HG02943 (cell line): ENCODE measurements at regions not wholly inside any gene's neighbourhood (a gene's known extent, or its start where the extent isn't known, plus 50 kb on each side); places are given as distances from the start of the nearest gene placed in this dataset.

Experiments
- ATAC-seq: cut with Tn5 transposase; IDR thresholded peaks from one replicate; pipeline ENCODE4 v1.9.1; 2021; ENCODE audit warnings: mild to moderate bottlenecking, low read depth, moderate library complexity; ENCODE audit not compliant: unreplicated experiment

DNA sequence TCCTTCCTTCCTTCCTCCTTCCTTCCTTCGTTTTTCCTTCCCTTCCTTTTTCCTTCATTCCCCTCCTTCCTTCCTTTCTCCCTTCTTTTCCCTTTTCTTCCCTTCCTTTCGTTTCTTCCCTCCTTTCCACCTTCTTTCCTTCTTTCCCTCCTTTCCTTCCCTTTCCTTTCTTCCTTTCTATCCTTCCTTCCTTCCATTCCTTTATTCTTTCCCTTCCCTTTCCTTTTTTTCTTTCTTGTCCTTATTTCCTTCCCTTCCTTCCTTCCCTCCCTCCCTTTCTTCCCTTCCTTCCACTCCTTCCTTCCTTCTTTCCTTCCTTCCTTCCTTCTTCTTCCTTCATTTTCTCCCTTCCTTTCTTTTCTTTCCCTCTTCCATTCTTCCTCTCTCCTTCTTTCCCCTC lies 394.6 kb downstream of the GABRB3 start:
- no peak for ATAC-seq

DNA sequence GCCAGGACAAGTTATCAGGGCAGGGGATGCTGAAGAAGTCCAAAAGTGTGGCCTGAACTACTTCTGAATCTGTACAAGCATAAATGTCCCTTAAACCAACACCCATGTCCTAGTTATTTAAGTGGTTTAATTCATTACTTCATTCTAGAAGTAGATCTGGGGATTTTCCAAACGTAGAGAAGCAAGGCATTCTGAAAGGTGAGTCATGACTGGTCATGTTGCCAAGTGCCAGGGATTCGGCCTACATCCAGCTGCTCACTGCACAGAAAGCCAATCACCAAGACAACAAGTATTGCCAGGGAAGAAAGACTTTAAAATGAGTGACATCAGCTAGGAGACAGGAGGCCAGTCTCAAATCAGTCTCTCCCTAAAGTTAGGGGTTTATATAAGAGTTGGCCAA lies 396.6 kb downstream of the GABRB3 start:
- no peak for ATAC-seq

DNA sequence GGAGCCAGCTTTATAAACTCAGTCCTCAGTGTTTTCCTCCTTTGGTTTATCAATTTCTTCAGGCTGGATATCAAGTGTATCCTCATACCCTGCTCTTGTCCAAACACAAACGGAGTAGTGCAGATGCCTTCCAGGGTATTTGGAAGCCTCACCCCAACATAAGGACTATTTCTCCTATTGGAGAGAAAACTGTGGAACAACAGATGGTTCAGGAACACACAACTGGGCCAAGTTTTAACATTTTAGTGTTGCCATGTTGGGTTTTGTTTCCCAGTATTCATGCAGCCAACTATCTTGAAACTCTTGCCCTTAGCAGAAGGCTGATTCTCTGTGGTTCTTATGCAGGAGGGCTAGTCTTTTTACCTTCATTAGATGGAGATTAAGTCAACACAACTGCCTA lies 398.1 kb downstream of the GABRB3 start:
- ATAC-seq, result no peak

DNA sequence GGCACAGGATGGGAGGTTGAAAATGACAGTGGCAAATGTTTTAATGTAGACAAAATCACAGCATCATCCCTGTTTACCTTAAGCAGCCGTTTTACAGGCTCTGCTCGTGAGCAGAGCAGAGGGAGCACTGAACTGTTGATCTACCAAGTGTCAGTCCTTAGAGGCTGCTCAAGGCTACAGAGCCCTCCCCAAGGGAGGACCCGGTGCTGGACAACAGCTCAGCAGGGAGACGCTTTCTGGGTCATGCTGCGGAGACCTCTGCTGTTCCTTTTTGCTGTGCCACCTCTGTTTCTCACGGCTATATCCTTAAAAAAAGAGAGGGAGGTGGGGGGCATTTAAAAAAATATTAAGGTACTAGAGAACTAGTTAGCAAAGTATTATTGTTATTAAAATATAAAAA lies 400.2 kb downstream of the GABRB3 start:
- ATAC-seq, result no peak

DNA sequence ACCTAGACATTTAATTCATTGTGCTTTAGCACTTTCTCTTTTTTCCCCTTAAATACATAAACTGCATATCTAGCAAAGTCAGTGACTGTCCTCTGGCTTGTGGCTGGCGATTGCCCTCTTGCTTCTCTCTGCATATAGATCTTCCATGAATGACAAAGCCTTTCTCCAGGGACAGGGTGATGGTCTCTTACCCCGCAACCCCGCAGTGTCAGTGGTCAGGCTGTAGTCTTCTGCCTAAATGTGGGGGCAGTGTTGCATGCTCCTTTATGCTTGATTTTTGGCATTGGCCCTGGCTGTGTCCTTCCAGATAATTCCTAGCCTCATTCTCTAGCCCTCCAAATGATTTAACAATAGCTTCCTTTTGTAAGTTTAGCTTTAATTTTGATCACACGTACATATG lies 407.8 kb downstream of the GABRB3 start:
- no peak for ATAC-seq

DNA sequence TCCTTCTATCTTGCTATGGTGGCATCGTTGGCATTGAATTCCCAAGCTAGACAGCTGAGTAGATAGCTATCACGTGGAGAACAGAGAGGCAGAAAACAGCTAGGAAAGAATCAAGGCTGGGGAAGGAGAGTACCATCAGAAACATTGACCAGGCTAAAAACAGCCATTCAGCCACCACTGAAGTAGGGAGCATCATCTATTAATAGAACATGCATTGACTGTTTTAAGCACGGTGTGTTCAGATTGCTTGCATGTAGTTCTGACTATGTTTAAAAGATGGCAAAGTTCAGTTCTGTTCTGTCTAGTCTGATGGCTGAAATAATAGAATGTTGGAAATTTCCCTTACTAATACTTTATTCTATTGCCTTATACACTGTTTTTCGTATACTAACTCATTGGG lies 413.0 kb downstream of the GABRB3 start:
- ATAC-seq, result no peak

DNA sequence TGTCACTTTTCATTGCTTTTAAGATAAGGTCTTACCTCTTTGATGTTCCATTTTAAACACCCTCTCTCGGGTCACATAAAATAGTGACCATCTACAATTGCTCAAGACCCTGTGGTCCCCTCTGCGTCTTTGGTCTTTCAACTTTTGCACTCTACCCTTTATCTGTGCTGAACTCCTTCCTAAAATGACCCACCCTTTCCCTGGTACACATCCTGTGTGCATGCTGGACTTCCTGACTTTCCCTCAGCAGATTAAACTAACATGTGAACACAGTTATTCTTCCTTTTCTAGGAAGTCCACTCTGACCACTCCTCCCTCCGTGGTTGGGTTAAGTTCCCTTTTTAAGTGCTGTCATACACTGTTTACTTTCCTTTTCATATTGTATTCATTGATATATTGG lies 414.2 kb downstream of the GABRB3 start:
- ATAC-seq, result no peak

DNA sequence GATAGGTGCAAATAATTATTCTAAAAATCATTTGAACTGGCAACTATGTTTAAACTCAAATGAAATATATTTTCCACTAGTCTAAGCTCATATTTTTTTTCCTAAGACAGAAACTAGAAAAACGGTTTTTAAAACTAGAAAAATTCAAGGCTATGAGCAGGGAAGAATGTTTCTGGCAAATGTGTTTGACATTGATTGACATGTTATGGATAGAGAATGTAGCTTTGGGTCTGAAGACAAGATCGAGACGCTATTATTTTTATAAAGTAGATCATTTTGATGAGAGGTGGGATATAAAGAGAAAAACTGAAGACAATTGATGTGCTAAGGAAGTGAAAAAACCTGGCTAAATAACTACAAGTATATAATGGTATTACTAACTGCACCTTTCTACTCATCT lies 415.2 kb downstream of the GABRB3 start:
- no peak for ATAC-seq

DNA sequence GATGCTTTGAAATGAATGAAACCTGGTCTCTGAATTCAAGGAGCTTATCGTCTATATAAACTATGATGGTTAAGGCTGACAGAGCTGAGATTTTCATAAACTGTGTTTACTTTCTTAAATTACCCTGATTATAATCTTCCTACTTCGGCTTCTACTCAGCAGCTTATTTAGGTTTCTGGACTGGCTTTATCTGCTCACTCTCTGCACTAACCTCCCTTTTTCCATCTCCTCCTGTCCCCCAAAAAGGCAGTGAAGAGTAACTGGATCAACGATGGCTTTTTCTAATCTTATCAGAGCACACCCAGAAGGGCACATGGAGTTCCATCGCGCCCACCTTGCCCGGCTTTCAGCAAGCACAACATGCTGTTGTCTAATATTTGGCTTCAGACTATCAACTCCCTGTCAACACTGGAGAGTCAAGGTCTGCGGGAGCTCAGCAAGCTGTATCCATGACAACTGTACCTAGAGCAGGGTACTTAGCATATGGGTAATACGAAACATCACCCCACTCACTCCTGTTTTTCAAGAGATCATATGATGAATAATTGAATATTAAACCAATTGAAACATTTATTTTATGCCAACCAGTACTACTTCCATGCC lies 417.3 kb downstream of the GABRB3 start:
- no peak for ATAC-seq

DNA sequence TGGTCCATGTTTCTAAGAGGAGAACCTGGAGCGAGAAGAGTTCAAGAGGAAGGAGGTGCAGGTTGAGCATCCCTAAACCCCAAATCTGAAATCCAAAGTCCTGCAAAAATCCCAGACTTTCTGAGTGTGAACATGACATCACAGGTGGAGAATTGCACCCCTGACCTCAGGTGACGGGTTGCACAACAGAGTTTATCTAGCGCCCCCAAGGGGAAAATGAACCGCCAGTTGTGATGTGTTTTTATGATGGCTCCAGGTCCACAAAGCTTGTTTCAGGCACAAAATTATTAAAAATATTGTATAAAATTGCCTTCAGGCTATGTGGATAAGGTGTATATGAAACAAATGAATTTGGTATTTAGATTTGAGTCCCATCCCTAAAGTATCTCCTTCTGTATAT lies 420.0 kb downstream of the GABRB3 start:
- no peak for ATAC-seq

DNA sequence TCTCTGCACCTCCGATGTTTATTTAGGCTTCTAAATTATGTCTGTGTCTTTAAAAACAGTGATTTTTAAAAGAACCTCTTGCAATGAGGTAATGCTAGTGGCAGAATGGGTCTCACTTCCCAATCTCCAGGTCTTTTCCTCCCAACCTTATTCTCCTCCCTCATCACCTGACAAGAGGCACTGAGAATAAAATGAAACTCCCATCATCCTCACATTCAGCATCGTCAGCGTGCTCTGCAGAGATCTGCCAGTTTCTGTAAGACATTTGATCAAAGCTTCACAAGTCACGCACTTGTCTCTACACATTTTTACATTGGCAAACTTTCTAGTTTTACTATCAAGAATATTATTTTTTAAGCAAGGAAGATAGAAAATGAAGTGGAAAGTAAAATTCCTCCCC lies 420.5 kb downstream of the GABRB3 start:
- ATAC-seq, result no peak

DNA sequence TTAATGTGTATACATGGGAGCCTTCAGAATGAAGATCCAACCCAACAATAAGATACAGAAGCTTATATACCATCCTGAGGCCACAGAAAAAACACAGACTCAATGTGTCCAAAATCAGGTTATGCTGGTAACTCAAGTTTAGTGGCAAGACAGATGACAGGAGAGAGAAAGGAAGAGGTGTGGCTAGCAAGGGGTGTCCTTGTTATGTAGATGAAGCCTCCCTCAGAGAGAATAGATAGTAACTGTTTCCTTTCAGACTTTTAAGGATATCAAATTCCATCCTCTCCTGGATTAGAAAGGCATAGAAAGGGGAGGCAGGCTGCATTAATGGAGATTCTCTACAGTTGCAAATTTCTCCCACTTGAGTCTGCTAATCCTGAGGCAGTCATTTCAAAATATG lies 447.4 kb downstream of the GABRB3 start:
- no peak for ATAC-seq

DNA sequence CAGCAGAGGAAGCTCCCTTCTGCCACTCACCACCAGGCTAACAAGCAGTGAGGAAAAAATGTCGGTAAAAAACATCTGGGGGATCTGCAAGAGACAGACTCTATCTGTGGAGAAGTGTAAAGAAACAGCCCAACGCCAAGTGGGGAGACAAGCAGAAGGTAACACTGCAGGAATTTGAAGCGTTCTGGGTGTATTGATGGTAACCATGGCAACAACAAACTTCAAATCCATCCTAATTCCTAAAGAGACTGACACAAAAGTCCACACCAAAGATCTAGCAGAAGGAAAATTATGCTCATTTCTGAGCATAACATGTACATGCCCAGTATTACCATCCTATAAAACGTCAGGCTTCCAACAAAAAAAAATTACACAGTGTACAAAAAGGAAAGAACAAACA lies 449.3 kb downstream of the GABRB3 start:
- no peak for ATAC-seq

DNA sequence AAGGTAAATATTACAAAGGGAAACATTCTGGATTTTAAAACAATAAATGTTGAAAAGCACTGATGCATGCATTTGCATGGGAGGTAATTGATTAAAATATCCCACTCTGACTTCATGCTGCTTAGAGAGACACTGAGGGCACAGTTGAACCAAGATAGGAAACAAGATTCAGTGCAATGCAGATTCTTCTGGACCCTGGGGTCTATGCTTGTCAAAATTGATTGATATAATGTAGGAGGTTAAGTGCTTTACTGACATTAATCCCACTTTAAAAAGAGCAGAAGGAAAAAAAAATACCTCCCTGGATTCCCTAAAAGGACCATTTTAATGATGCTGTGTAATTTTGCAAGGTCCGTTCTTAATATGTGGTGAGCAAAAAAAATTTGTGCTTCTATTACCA lies 454.2 kb downstream of the GABRB3 start:
- no peak for ATAC-seq

DNA sequence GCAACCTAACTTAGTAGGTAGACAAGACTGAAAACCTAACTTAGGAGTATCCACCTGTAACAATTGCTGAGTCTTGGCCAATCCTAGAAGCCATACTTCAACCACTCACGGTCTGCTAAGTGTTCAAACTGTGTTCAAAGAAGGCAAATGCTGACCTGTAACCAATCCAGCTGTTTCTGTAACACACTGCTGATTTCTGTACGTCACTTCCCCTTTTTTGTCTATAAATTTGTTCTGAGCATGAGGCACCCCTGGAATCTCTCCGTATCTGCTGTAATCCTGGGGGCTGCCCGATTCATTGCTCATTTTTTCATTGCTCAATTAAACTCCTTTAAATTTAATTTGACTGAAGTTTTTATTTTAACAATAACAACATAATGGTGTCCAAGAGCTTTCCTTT lies 451.4 kb upstream of the ATP10A start:
- no peak for ATAC-seq

DNA sequence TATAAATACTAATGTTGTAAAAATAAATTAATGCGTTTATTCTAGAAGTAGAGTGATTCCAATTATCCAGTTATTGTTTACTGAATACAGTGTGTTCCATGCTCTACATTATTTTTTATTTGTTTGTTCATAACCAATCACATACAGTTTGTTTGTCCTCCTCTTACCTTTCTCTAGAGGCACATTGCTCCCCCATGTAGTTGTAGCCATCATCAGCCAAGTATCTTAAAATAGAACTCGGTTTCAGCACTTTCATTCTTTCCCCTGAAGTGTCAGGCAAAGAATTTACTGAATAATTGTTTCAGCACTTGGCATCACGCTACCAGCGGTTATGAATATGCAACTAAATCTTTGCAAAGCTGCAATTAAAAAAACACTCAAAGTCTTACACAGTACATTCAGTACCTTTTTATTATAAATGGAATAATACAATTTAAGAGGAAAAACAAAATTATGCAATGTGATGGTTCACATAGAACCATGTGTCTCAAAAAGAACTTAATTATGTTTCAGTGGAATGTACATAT lies 448.6 kb upstream of the ATP10A start:
- no peak for ATAC-seq

DNA sequence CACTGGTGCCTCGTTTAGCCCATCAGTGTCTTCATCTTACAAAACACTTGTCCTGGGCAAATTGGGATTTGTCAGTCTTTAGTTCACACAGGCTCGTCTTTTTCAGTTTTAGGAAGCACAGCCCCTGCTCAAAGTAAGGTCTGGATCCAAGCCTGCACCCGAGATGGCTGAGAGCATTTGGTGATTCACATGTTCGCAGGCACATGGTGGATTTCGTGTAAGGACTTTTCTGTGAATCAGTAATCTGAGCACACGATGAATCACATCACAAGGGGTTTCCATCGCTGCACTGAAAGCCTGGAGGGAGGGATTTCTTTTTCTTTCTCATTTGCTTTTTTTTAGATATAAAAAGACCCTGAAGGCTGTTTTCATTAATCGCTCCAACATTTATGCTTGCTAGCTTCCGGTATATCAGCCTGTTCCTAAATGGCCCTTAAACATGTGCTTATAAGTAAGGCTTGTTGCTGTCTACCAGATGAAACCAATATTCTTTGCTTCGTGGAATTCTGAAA lies 435.6 kb upstream of the ATP10A start:
- no peak for ATAC-seq

DNA sequence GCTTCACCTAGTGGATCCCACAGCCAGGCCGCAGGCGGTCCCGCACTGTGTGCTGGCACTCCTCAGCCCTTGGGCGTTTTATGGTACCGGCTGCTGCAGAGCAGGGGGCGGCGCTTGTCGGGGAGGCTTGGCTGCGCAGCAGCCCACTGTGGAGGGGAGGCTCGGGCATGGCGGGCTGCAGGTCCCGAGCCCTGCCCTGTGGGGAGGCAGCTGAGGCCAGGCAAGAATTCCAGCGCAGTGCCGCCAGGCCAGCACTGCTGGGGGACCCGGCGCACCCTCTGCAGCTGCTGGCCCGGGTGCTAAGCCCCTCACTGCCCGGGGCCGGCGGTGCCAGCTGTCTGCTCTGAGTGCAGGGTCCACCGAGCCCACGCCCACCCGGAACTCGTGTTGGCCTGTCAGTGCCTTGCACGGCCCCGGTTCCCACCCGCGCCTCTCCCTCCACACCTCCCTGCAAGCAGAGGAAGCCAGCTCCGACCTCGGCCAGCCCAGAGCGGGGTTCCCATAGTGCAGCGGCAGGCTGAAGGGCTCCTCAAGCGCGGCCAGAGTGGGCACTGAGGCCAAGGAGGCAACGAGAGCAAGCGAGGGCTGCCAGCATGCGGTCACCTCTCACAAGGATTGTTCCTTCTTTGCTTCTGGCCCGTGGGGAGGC lies 435.0 kb upstream of the ATP10A start:
- no peak for ATAC-seq

DNA sequence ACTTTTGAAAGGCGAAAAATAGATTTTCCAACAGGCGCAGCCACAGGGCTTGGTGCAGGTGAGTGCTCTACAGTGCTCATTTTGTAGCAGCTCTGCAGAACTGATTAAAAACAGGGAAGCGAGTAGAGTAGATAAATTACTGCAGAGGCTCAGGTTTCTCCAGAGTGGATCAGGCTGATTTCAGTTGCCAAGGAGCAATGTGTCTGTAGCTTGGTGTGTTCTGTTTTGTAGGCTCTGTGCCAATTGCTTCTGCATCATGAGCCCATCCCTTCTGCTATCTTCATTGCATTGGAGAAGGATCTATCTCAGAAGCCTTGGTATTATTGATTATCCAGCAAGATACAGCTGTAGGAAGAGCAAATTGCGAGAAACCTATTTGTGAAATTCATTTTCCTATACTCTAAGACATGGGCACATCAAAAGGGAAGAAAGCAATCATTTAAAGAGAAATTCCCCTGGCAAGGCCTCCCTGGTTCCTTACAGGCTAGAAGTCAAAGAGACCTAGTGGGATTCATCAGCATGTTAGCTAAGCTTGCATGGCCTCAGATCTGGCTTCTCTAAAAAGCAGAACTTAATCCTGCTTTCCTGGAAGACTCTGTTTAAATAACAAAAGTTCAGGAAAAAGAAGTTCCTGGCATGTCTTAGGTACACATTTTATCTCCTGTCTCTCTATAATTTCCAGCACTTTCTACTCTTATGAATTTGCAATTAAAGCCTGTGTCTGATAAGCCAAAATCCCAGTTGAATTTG lies 432.4 kb upstream of the ATP10A start:
- ATAC-seq, result no peak

DNA sequence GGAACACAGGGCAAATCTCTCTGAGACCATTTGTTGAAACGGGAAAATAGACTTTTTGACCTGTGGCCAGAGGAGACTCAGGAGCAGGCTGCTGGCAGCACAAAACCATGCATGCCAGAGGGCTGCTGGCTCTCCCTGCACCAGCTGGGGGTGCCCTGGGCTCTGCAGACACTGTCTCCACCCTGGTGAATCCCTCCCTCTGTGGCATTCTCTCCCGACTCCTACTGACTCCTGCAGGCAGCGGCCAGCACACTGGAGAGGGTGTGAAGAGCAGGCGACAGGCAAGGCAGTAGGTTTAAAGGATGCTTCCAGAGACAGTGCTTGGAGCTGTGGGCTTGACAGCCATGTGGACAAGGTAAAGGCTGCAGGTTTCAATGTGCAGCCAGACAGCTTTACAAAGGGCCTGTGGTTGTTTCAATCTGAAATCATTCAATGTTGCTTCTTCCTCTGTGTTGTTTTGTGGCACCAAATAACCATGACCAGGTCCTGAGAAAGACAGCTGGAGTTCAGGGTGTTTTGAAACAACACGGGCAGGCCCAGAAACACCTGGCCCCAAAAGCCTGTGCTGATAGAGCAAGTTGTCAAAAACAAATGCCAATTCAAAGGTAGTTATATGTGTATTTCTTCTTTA lies 431.0 kb upstream of the ATP10A start:
- ATAC-seq, result no peak

DNA sequence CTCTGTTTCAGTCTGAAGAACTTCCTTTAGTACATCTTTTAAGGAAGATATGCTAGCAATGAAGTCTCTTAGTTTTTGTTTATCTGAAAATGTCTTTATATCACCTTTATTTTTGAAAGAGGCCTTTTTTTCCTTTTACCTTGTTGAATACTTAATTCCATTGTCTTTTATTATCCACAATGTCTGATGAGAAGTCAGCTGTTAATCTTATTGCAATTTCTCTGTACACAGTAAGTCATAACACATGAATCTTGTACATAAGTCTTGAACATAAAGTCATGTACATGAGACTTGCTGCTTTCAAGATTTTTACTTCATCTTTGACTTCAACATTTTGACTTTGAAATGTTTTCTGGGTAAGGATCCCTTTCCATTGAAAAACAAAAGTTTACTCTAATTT lies 424.3 kb upstream of the ATP10A start:
- no peak for ATAC-seq
